ENCODE measurements at regions not wholly inside any gene's neighbourhood (a gene's known extent, or its start where the extent isn't known, plus 50 kb on each side); places are given as distances from the start of the nearest gene placed in this dataset.

DNA sequence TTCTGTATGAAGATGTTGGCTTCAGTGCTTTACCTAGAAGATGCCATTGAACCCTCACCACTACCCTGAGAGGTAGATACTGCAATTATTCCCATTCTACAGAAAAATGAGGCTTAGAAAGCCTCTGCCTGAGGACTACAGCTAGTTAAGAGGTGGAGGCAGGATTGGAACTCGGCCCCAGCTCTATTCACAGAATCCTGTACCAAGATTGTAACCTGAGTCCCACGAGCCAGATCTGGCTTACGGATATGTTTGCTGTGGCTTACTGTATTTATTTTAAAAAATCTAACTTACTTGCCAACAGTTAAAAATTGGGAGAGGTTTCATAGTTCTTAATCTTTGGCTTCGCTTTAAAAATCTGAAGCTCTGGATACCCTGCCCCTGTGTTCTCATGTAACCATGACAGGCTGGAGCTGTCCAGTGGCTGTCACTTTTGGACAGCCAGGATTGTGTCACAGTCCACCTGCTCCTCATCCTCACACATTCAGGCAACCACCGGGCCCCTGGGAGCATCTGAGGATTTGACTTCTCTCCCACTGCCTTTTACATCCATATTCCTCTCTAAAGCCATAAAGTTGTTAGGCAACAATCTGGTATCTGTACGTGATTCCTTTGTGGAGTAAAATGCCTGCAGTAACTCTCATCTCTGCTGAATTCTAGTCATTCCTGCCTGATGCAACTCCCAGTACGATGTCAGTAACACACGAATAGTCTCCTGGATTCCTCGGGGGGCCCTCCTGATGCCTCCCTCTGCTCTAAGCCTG is 160.8 kb upstream of the SERP2 start:
- no peak for DNase-seq (ENCODE audit: low read depth, low spot score)
- in situ Hi-C loops (cut with HindIII; ENCODE audit: low sequenced_read_pairs) = no loop called here
- TF ChIP-seq CTCF (IDR thresholded peaks at IDR 0.05; ENCODE audit: low read depth, low read length) = no peak
- H3K4me3 ChIP-seq (ENCODE audit: low read depth, low read length) = no peak overlapping the region

- in situ Hi-C loops (cut with HindIII; ENCODE audit: low sequenced_read_pairs) = no loop called here
- peak; percentile 47 for DNase-seq (ENCODE audit: low read depth, low spot score)
- no peak overlapping the region for H3K4me3 ChIP-seq (ENCODE audit: low read depth, low read length)
- TF ChIP-seq CTCF (IDR thresholded peaks at IDR 0.05; ENCODE audit: low read depth, low read length) = no peak
Measured at GRCh38 chr13:44218501-44219240, 155.0 kb upstream of the SERP2 start.

- DNase-seq (ENCODE audit: low read depth, low spot score) = peak; percentile 72
- no peak overlapping the region for H3K4me3 ChIP-seq (ENCODE audit: low read depth, low read length)
- no peak for TF ChIP-seq CTCF (IDR thresholded peaks at IDR 0.05; ENCODE audit: low read depth, low read length)
- in situ Hi-C loops (cut with HindIII; ENCODE audit: low sequenced_read_pairs) = no loop called here
Measured at GRCh38 chr13:44219577-44220548, 153.8 kb upstream of the SERP2 start.

GRCh38 chr13:44220948-44221347 is 152.7 kb upstream of the SERP2 start:
- in situ Hi-C loops (cut with HindIII; ENCODE audit: low sequenced_read_pairs) = no loop called here
- no peak overlapping the region for H3K4me3 ChIP-seq (ENCODE audit: low read depth, low read length)
- TF ChIP-seq CTCF (IDR thresholded peaks at IDR 0.05; ENCODE audit: low read depth, low read length) = no peak

DNA sequence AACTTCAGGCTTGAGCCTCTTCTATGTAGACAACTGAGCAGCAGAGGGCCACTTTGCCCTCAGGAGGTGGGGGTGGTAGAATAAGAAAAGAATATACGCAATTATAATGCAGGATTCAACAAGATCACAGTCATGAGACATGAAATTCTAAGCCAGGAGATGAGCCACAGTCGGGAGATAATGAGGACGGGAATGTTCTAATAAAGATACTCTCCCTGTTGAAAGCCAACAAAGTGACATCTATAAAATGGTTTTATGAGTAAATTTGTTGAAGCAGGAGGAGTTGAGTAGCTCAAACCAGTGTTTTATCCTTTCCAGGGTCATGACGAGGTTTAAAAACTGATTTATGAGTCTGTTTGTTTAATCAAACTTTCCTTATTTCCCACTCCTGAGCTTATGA is 152.0 kb upstream of the SERP2 start:
- no peak overlapping the region for H3K4me3 ChIP-seq (ENCODE audit: low read depth, low read length)
- TF ChIP-seq CTCF (IDR thresholded peaks at IDR 0.05; ENCODE audit: low read depth, low read length) = no peak
- DNase-seq (ENCODE audit: low read depth, low spot score) = no peak
- in situ Hi-C loops (cut with HindIII; ENCODE audit: low sequenced_read_pairs) = no loop called here

More at GRCh38 chr13:44220948-44221347, 152.7 kb upstream of the SERP2 start:
- DNase-seq (ENCODE audit: low read depth, low spot score) = no peak

DNA sequence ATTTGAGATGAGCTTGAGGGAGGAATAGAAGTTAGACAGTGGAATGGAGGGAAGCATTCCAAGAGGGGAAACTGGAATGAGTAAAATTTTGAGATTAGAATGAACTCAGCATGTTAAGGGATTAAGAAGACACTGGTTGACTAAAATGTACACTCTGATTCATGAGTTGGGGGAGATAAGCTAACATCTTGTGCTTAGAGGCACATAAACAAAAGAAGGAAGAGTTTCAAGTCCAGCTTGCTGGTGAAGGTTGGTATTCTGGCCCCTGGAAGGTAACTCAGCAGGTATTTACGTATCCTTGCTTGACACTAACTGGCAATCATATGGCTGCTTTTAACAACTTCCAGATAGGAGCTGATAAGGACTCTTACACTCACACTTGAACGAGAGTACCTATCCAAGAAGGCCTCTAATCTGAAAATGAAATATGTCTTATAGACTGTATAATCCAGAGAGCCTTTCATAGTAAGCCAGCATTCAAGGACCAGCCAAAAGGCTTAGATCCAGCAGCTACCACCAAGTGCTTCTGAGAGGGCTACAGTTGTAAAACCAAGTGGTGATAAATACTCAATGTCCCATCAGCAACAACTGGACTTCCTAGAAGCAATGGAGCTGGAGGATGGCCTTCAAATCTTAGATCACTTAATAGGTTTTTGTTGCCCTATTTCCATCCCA is 149.7 kb upstream of the SERP2 start:
- TF ChIP-seq CTCF (IDR thresholded peaks at IDR 0.05; ENCODE audit: low read depth, low read length) = no peak
- DNase-seq (ENCODE audit: low read depth, low spot score) = no peak
- in situ Hi-C loops (cut with HindIII; ENCODE audit: low sequenced_read_pairs) = no loop called here

More for the DNA sequence above, 149.7 kb upstream of the SERP2 start:
- no peak overlapping the region for H3K4me3 ChIP-seq (ENCODE audit: low read depth, low read length)

Data from astrocyte of the spinal cord (primary cell).